ENCODE measurements at regions not wholly inside any gene's neighbourhood (a gene's known extent, or its start where the extent isn't known, plus 50 kb on each side); places are given as distances from the start of the nearest gene placed in this dataset.

GRCh38 chr7:114859477-114859876 is 62.4 kb upstream of the MDFIC start:
- no peak for DNase-seq

GRCh38 chr7:114860206-114860605 is 61.7 kb upstream of the MDFIC start:
- DNase-seq, result no peak

GRCh38 chr7:114862406-114862805 is 59.5 kb upstream of the MDFIC start:
- no peak for DNase-seq

- DNase-seq, result no peak
Observed at GRCh38 chr7:114864278-114864677, 57.6 kb upstream of the MDFIC start.

- peak; percentile 64 to 72 for DNase-seq
Observed at GRCh38 chr7:114865564-114865963, 56.3 kb upstream of the MDFIC start.
